Right lobe of liver (tissue), 6 donors: ENCODE measurements at regions not wholly inside any gene's neighbourhood (a gene's known extent, or its start where the extent isn't known, plus 50 kb on each side); places are given as distances from the start of the nearest gene placed in this dataset.

Experiments used
- ATAC-seq, 4 donors: fragments of 200-7000 bp; cut with Tn5 transposase; one replicate each; pipeline ENCODE4 v1.9.1; 2020; ENCODE audit warnings: mild to moderate bottlenecking in 4 of 4, moderate library complexity in 4 of 4
- DNase-seq, 3 donors: peaks; one replicate each; pipeline ENCODE4 v3.0.0-alpha.2; 2020
- H3K27ac ChIP-seq, 3 donors: fragments of 200-600 bp; one replicate each; pipeline ENCODE4 v1.8.0; 2022
- H3K27me3 ChIP-seq, 2 donors: fragments of 200-600 bp; one replicate each; pipeline ENCODE4 v1.8.0; 2022
- H3K36me3 ChIP-seq, 4 donors: fragments of 200-600 bp; sonication (generic) in 1 of 4; one replicate each; pipeline versions ENCODE4 v1.5.1 to v1.8.0; 2017 to 2022; ENCODE audit warnings: control low read depth in 1 of 4
- H3K4me1 ChIP-seq, 4 donors: fragments of 200-600 bp; sonication (generic) in 1 of 4; one replicate each; pipeline versions ENCODE4 v1.5.1 to v1.8.0; 2017 to 2022; ENCODE audit warnings: control low read depth in 1 of 4
- H3K4me3 ChIP-seq, 3 donors: fragments of 200-600 bp; one replicate each; pipeline ENCODE4 v1.8.0; 2022
- H3K9me3 ChIP-seq, 4 donors: fragments of 200-600 bp; sonication (generic) in 1 of 4; one replicate each; pipeline versions ENCODE4 v1.5.1 to v1.8.0; 2017 to 2022; ENCODE audit warnings: control low read depth in 1 of 4
- POLR2A ChIP-seq: fragments of 450-650 bp; IDR thresholded peaks from one replicate; pipeline ENCODE4 v1.6.1; 2017; ENCODE audit warnings: antibody characterized with exemption, mild to moderate bottlenecking
- WGBS: methylation state at CpG from one replicate; pipeline ENCODE4 v1.1.6; 2018; ENCODE audit warnings: low coverage, low lambda C conversion rate; ENCODE audit not compliant: insufficient coverage; ENCODE audit errors: missing lambda C conversion rate; 5-methylcytosine and 5-hydroxymethylcytosine counted together
- intact Hi-C, 2 donors: fragments of 100-400 bp; cut with DNase I; formaldehyde crosslinking; loops; one replicate each; pipeline versions ENCODE4 v1.11.2 to v1.14.1; 2022
- TF ChIP-seq, protein P1 (sequence below), 4 donors: fragments of 200-600 bp in 3 of 4; fragments of 450-650 bp in 1 of 4; IDR thresholded peaks; one replicate each; pipeline versions ENCODE4 v1.5.1 to v1.8.0; 2016 to 2022; ENCODE audit warnings: antibody characterized with exemption in 4 of 4, mild to moderate bottlenecking in 2 of 4
- donor health status: DM: no; HTN: yes; CAD: no.
- donor health status: DM: no; HTN: no; CAD: no.
- donor health status: DM: no; HTN: no; CAD: no.
- donor health status: DM: no; HTN: yes; CAD: no.
- donor health status: DM: no; HTN: yes; CAD: no.

DNA sequence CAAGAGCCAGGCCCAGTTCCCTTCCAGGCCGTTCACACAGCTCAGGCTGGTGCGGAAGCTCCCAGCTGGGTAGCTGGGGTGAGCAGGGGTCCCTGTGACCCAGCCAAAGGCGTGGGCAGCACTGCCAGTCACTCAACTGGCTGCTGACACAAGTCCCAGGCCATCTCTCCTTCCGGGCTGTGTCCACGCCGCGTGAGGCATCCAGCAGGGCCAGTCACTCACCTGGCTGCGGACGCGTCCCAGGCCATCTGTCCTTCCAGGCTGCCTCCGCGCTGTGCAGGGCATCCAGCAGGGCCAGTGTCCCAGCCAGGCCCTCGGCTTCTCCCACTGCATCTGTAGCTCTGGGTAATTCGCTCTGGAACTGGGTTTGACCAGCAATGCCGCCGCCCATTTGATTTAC, 184.2 kb downstream of the BRD1 start:
- Histone ChIP-seq H3K36me3 (no peaks in the 10 kb centered on the region), H3K4me1 (no peaks in the 10 kb centered on the region), H3K27me3 (no peaks in the 10 kb centered on the region), H3K9me3 (no peaks in the 10 kb centered on the region), H3K27ac (no peak overlapping the region), H3K4me3 (no peak overlapping the region)
- intact Hi-C loops: no loop called here
- 60% methylated on average over 1 of the region's 16 CpGs for WGBS
- DNase-seq: no peak
- TF ChIP-seq, protein P1, sequence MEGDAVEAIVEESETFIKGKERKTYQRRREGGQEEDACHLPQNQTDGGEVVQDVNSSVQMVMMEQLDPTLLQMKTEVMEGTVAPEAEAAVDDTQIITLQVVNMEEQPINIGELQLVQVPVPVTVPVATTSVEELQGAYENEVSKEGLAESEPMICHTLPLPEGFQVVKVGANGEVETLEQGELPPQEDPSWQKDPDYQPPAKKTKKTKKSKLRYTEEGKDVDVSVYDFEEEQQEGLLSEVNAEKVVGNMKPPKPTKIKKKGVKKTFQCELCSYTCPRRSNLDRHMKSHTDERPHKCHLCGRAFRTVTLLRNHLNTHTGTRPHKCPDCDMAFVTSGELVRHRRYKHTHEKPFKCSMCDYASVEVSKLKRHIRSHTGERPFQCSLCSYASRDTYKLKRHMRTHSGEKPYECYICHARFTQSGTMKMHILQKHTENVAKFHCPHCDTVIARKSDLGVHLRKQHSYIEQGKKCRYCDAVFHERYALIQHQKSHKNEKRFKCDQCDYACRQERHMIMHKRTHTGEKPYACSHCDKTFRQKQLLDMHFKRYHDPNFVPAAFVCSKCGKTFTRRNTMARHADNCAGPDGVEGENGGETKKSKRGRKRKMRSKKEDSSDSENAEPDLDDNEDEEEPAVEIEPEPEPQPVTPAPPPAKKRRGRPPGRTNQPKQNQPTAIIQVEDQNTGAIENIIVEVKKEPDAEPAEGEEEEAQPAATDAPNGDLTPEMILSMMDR (IDR thresholded peaks at IDR 0.05): no peak
- no peak for TF ChIP-seq POLR2A
- ATAC-seq: no peak

DNA sequence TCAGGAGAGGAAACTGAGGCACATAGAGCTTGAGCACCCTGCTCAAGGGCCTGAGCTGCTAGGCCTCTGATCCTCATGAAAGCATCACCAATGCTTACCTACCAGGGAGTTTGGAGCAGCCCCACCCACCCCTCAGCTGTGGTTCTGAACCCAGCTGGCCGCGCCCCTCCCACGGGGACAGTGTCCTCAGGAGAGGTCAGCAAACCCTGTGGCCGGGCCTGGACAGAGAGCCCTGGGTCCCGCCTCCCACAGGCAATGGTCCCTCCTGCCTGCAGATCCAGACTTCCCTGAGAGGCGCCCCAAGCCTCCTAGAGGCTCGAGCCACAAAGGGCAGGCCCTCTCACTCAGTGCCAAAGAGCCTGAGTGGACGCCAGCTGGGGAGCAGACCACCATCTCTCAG, 184.9 kb downstream of the BRD1 start:
- H3K4me3 ChIP-seq: no peak overlapping the region
- no peak for TF ChIP-seq POLR2A
- TF ChIP-seq, protein P1 (IDR thresholded peaks at IDR 0.05): no peak
- H3K27me3 ChIP-seq: no peaks in the 10 kb centered on the region
- no peaks in the 10 kb centered on the region for H3K4me1 ChIP-seq
- H3K9me3 ChIP-seq: no peaks in the 10 kb centered on the region
- no peaks in the 10 kb centered on the region for H3K36me3 ChIP-seq
- intact Hi-C loops: no loop called here
- DNase-seq: no peak
- WGBS: 62% methylated on average over 3 of the region's 8 CpGs
- no peak overlapping the region for H3K27ac ChIP-seq
- ATAC-seq: no peak

DNA sequence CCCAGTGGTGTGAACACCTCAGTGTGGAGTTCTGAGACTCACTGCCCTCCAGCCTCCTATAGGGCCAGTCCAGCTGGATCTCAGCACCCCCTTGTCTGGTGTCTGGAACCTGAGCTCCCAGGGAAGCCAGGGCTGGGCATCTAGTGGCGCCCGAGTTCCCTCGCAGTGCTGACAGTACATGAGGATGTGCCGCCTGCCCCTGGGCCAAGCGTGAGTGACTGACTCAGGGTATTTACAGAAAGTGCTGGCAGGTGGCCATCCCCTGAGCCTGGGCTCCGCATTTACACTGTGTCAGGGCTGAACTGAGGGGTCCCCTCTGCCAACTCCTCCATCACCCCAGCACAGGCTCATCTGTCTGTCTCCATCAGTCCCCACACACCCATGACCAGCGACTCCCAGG, 185.3 kb downstream of the BRD1 start:
- no peaks in the 10 kb centered on the region for H3K36me3 ChIP-seq
- H3K4me3 ChIP-seq: no peak overlapping the region
- WGBS: no CpG with 5 or more reads among the region's 7 CpGs
- intact Hi-C loops: no loop called here
- no peaks in the 10 kb centered on the region for H3K27me3 ChIP-seq
- no peak overlapping the region for H3K27ac ChIP-seq
- TF ChIP-seq, protein P1 (IDR thresholded peaks at IDR 0.05): no peak
- no peak for TF ChIP-seq POLR2A
- DNase-seq (no peak), ATAC-seq (peak; percentile 3 to 30 (median 22))
- H3K4me1 ChIP-seq: no peaks in the 10 kb centered on the region
- no peaks in the 10 kb centered on the region for H3K9me3 ChIP-seq

DNA sequence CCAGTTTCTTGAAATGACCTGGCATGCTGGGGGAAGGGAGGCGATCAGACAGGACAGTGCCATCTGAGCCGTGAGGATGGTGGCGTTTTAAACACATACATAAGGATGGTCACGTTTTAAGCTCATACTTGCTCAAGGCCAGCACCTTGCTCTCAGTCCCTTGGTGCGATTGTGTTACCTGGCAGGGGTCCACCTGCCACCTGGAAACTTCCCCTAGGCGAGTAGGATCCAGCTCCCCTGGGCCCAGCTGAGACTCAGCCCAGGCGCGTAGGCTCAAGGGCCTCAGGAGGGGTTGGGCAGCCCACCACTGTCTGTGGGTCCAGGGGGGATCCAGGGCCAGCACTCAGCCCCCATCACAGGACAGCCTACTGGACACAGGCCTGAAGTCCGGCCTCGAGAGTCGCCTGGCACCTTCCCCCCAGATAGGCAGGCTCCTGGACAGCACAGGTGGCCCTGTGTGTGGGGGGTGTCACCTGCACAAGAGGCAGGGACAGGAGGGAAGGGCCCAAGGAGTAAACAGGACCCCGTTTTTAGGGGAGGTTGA, 185.8 kb downstream of the BRD1 start:
- H3K9me3 ChIP-seq: no peaks in the 10 kb centered on the region
- H3K27me3 ChIP-seq: no peaks in the 10 kb centered on the region
- no peaks in the 10 kb centered on the region for H3K36me3 ChIP-seq
- no peak overlapping the region for H3K4me3 ChIP-seq
- intact Hi-C loops: no loop called here
- TF ChIP-seq, protein P1 (IDR thresholded peaks at IDR 0.05): no peak
- no peak for TF ChIP-seq POLR2A
- ATAC-seq (no peak), DNase-seq (no peak)
- WGBS: no CpG with 5 or more reads among the region's 12 CpGs
- no peak overlapping the region for H3K27ac ChIP-seq
- no peaks in the 10 kb centered on the region for H3K4me1 ChIP-seq
